HFFc6 (cell line): ENCODE measurements at regions not wholly inside any gene's neighbourhood (a gene's known extent, or its start where the extent isn't known, plus 50 kb on each side); places are given as distances from the start of the nearest gene placed in this dataset.

Experiments used
- DNase-seq: peaks from one replicate; pipeline ENCODE4 v3.0.0-alpha.2; 2018
- H3K27ac Mint-ChIP-seq: 2 replicates; pipeline ENCODE4 v1.8.0; 2020; ENCODE audit warnings: mild to moderate bottlenecking, mixed read lengths
- H3K27me3 Mint-ChIP-seq: 2 replicates; pipeline ENCODE4 v1.8.0; 2021; ENCODE audit warnings: mild to moderate bottlenecking, moderate library complexity, mixed read lengths; ENCODE audit not compliant: insufficient read depth
- H3K36me3 Mint-ChIP-seq: 2 replicates; pipeline ENCODE4 v1.8.0; 2021; ENCODE audit warnings: low read depth, mixed read lengths
- H3K4me1 Mint-ChIP-seq: 2 replicates; pipeline ENCODE4 v1.8.0; 2020; ENCODE audit warnings: low read depth, mixed read lengths
- H3K4me3 Mint-ChIP-seq: 2 replicates; pipeline ENCODE4 v1.8.0; 2020; ENCODE audit warnings: mild to moderate bottlenecking, moderate library complexity, mixed read lengths
- H3K9me3 Mint-ChIP-seq: 2 replicates; pipeline ENCODE4 v1.8.0; 2020; ENCODE audit warnings: mild to moderate bottlenecking, mixed read lengths
- TF ChIP-seq, protein P1 (sequence below): fragments of 200-600 bp; sonication (generic); IDR thresholded peaks from 2 replicates; pipeline ENCODE4 v1.5.0; 2021; ENCODE audit warnings: antibody characterized with exemption, mild to moderate bottlenecking

DNA sequence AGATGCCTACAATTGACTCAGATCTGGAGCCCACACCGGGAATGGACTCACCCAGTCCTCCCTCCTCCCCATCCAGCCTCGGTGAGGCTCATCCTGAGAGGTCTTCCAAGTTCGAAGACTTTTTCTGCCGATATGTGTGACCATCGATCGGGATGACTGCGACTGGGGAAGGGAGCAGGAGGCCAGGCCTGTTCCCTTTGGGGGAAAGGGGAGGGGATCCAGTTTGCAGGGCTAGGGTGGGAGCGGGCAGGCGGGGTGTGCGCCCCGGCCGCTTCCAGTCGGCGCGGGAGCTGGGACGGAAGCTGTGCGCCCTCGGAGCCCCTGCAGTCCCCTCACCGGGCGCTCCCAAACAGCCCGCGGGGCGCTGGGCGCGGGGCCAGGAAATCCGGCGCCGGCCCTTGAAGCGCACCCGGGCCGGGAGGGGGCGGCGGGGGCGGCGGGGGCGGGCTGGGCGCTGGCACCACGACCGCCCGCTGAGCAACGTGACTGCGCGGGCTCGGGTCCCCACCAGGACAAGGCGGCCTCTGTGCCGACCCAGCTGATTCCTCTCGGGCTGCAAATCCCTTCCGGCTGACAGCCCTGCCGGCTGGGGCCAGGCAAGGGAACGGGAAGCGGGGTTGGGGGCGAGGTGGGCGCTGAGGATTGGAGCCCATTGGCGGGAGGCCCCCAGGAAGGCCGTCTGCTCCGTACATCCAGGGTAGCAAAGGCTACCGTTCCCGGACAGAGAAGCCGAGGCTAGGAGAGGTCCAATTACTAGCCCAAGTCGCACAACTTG lies 103.9 kb downstream of the EBNA1BP2 start:
- Mint-ChIP-seq H3K4me1 (peaks cover 5% of the 10 kb centered on the region; the same call in 1 of the 2 replicates), H3K4me3 (peak overlapping the region; percentile 41; the same call in 1 of the 2 replicates)
- no peak for DNase-seq

DNA sequence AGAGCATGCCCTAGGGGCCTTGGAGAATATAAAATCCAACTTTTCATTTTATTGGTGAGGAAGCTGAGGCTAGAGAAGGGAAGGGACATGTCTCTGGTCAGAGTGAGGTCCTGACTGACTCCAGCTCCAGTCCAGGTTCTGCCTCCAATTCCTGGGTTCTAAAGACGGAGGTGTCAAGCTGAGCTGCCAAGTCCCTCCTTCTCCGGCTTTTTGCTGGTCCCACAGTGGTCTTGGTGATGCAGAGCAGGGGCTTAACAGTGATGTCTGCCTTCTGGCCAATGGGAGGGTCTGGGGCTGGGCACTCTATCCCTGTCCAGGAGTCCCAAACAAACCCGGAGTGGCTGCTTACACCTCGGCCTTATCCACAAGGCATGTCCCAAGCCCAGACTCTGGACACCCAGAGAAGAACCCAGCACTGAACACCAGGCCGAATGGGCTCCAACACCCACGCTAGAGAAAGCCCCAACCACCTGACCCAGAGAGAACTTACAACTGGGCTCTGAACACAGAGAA lies 104.8 kb downstream of the EBNA1BP2 start:
- TF ChIP-seq, protein P1, sequence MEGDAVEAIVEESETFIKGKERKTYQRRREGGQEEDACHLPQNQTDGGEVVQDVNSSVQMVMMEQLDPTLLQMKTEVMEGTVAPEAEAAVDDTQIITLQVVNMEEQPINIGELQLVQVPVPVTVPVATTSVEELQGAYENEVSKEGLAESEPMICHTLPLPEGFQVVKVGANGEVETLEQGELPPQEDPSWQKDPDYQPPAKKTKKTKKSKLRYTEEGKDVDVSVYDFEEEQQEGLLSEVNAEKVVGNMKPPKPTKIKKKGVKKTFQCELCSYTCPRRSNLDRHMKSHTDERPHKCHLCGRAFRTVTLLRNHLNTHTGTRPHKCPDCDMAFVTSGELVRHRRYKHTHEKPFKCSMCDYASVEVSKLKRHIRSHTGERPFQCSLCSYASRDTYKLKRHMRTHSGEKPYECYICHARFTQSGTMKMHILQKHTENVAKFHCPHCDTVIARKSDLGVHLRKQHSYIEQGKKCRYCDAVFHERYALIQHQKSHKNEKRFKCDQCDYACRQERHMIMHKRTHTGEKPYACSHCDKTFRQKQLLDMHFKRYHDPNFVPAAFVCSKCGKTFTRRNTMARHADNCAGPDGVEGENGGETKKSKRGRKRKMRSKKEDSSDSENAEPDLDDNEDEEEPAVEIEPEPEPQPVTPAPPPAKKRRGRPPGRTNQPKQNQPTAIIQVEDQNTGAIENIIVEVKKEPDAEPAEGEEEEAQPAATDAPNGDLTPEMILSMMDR = no peak
- no peaks in the 10 kb centered on the region for H3K9me3 Mint-ChIP-seq
- peaks cover 8% of the 10 kb centered on the region for H3K27me3 Mint-ChIP-seq
- peak overlapping the region; percentile 41; the same call in 1 of the 2 replicates for H3K4me3 Mint-ChIP-seq
- H3K4me1 Mint-ChIP-seq = peaks cover 5% of the 10 kb centered on the region; the same call in 1 of the 2 replicates
- DNase-seq = no peak
- no peak overlapping the region for H3K27ac Mint-ChIP-seq
- no peaks in the 10 kb centered on the region for H3K36me3 Mint-ChIP-seq

More for the DNA sequence above, 103.9 kb downstream of the EBNA1BP2 start:
- Mint-ChIP-seq H3K27me3 (peaks cover 8% of the 10 kb centered on the region), H3K9me3 (no peaks in the 10 kb centered on the region), H3K27ac (no peak overlapping the region), H3K36me3 (no peaks in the 10 kb centered on the region)
- TF ChIP-seq, protein P1 = no peak

DNA sequence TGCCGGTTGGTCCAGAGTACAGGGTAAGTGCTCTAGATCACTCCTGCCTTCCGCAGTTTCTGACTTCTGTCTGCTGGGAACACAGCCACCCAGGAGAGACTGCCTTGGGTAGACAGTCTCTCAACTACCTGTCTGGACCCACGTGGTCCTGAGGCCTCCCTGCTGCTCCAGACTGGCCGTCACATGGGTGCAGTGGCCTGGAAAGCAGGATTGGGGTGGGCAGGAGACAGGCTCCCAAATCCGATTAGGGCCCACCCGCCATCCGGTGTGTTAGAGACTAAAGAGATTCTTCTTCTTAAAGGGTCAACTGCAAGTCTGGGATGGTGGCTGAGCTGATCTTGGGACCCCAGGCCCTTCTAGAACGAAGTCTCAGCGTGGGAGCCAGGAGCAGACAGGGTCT lies 105.5 kb downstream of the EBNA1BP2 start:
- H3K4me3 Mint-ChIP-seq = no peak overlapping the region
- H3K4me1 Mint-ChIP-seq = peaks cover 5% of the 10 kb centered on the region; the same call in 1 of the 2 replicates
- TF ChIP-seq, protein P1 = no peak
- no peak for DNase-seq
- H3K27ac Mint-ChIP-seq = no peak overlapping the region
- peaks cover 8% of the 10 kb centered on the region for H3K27me3 Mint-ChIP-seq
- no peaks in the 10 kb centered on the region for H3K36me3 Mint-ChIP-seq
- H3K9me3 Mint-ChIP-seq = no peaks in the 10 kb centered on the region

DNA sequence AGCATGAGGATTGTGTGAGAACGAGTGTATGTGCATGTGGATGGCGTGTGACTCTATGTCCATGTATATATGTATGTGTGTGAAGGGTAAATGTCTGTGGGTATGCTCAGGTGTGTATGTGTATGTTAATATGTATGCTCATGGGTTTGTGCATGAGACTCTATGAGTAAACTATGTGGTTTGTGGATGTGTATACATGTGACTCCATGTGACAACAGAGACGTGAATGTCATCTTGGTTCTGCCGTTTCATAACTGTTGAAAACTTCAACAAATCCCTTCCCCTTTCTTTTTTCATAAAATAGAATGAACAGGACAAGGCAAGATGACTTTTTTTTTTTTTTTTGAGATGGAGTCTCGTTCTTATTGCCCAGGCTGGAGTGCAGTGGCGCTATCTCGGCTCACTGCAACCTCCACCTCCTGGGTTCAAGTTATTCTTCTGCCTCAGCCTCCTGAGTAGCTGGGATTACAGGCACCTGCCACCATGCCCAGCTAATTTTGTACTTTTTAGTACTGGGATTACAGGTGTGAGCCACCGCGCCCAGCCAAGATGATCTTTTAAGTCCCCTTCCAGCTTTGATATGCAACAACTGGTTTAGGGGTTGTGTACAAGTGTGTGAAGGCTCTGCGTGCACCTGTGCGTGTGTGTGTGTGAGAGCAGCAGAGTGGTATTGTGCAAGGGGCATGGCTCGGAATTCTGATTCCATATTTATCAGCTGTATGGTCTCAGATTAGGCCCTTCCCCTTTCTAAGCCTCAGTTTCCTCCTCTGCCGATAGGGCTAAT lies 106.3 kb downstream of the EBNA1BP2 start:
- H3K9me3 Mint-ChIP-seq = no peaks in the 10 kb centered on the region

DNA sequence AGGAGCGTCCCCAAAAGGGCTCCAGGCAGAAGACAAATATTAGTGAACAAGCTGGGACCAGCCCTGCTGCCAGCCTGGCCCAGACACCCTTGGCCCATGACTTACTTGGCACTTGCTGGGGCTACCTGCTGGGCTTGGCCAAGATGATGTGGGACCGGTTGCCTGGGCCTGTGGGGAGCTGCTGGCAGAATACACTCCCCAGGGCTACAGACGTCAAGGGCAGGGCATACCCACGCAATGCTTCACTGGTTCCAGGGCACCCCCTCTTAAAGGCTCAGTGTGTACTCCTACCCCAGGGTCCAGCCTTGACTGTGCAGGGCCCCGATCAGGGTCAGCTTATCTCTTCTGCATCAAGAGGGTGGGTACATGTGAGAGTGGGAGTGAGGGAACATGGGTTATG lies 106.5 kb upstream of the SLC2A1 start:
- Mint-ChIP-seq H3K4me3 (no peak overlapping the region), H3K36me3 (no peaks in the 10 kb centered on the region), H3K9me3 (no peaks in the 10 kb centered on the region), H3K27me3 (peaks cover 6% of the 10 kb centered on the region; the same call in 1 of the 2 replicates), H3K4me1 (peaks cover 9% of the 10 kb centered on the region), H3K27ac (no peak overlapping the region)
- DNase-seq = no peak
- TF ChIP-seq, protein P1 = no peak

More for the DNA sequence above, 106.3 kb downstream of the EBNA1BP2 start:
- H3K4me1 Mint-ChIP-seq = peaks cover 5% of the 10 kb centered on the region; the same call in 1 of the 2 replicates
- H3K27ac Mint-ChIP-seq = no peak overlapping the region
- TF ChIP-seq, protein P1 = no peak
- H3K36me3 Mint-ChIP-seq = no peaks in the 10 kb centered on the region
- peaks cover 6% of the 10 kb centered on the region; the same call in 1 of the 2 replicates for H3K27me3 Mint-ChIP-seq
- H3K4me3 Mint-ChIP-seq = no peak overlapping the region
- DNase-seq = no peak
